ENCODE measurements at regions not wholly inside any gene's neighbourhood (a gene's known extent, or its start where the extent isn't known, plus 50 kb on each side); places are given as distances from the start of the nearest gene placed in this dataset.

GRCh38 chr15:72908713-72909112, 125.2 kb upstream of the ADPGK start:
- TF ChIP-seq CTCF (IDR thresholded peaks at IDR 0.05) (no peak), POLR2A (IDR thresholded peaks at IDR 0.05) (no peak)
